Omental fat pad (tissue), 3 donors: ENCODE measurements at regions not wholly inside any gene's neighbourhood (a gene's known extent, or its start where the extent isn't known, plus 50 kb on each side); places are given as distances from the start of the nearest gene placed in this dataset.

Source experiments
- ATAC-seq: fragments of 150-250 bp; one replicate; pipeline ENCODE4 v1.9.1; 2016; ENCODE audit warnings: mild to moderate bottlenecking, moderate library complexity; ENCODE audit not compliant: low FRiP score
- DNase-seq: peaks from one replicate; pipeline ENCODE4 v3.0.0-alpha.2; 2019; ENCODE audit warnings: low spot score
- TF ChIP-seq, protein P1 (sequence below), 3 donors: fragments of 450-650 bp; IDR thresholded peaks; one replicate each; pipeline ENCODE4 v1.5.1; 2016 to 2017; ENCODE audit warnings: antibody characterized with exemption in 3 of 3, mild to moderate bottlenecking in 3 of 3, moderate library complexity in 2 of 3

- TF ChIP-seq, protein P1, sequence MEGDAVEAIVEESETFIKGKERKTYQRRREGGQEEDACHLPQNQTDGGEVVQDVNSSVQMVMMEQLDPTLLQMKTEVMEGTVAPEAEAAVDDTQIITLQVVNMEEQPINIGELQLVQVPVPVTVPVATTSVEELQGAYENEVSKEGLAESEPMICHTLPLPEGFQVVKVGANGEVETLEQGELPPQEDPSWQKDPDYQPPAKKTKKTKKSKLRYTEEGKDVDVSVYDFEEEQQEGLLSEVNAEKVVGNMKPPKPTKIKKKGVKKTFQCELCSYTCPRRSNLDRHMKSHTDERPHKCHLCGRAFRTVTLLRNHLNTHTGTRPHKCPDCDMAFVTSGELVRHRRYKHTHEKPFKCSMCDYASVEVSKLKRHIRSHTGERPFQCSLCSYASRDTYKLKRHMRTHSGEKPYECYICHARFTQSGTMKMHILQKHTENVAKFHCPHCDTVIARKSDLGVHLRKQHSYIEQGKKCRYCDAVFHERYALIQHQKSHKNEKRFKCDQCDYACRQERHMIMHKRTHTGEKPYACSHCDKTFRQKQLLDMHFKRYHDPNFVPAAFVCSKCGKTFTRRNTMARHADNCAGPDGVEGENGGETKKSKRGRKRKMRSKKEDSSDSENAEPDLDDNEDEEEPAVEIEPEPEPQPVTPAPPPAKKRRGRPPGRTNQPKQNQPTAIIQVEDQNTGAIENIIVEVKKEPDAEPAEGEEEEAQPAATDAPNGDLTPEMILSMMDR (IDR thresholded peaks at IDR 0.05) = no peak
Measured at GRCh38 chr11:10641912-10642697, 51.5 kb downstream of the IRAG1 start.

GRCh38 chr11:10641177-10641911 lies 52.2 kb downstream of the IRAG1 start:
- ATAC-seq (no peak), DNase-seq (no peak)
- TF ChIP-seq, protein P1 (IDR thresholded peaks at IDR 0.05) = no peak

More at GRCh38 chr11:10641912-10642697, 51.5 kb downstream of the IRAG1 start:
- ATAC-seq = no peak
- no peak for DNase-seq

DNA sequence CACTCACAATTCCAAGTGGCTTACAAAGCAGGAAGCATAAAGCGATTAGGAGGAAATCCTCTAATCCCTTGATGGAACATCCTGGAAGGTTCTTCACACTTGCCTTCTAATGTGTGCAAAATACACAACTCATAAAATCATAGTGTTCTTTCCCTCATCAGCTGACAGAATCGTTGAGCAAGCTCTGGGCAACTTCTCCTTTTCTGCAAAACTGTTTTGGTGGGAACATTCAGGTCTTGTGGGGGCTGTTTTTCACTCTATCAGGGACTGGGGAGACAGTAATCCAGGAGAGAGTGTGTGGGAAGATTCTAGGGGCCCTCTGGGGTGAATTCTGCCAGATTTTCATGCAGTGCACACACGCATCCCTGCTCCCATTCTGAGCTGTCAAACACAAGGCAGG lies 53.2 kb downstream of the IRAG1 start:
- TF ChIP-seq, protein P1 (IDR thresholded peaks at IDR 0.05) = no peak
- no peak for DNase-seq
- ATAC-seq = no peak

- TF ChIP-seq, protein P1 (IDR thresholded peaks at IDR 0.05) = no peak
- no peak for ATAC-seq
- no peak for DNase-seq
Measured at GRCh38 chr11:10639350-10639749, 54.2 kb downstream of the IRAG1 start.

DNA sequence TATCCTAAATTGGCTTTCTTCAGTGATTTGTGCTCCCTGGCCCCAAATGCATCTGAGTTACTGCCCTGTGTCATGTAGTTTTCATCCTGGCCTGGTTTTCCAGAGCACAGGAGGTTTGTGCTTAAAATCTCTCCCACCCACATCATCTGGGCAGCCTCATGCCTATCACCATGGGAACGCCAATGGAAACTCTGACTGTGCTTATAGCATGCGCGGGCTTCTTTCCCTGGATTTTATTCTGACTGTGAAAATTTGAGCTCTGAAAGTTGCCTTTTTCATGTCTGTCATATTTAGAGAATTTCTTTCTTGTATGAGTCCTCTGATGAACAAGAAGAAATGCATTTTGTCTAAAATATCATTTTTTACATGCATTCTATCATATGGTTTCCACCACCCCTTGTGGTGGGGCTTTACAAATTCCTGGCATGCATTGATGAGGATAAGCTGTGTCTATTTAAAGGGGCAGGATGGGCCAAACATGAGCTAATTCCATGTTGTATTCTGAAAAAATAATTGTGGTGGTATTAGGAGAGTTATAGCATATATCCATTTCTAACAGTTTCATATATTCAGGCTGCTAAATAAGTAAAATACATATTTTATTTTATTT lies 55.1 kb downstream of the IRAG1 start:
- no peak for ATAC-seq
- TF ChIP-seq, protein P1 (IDR thresholded peaks at IDR 0.05) = no peak
- DNase-seq = no peak

GRCh38 chr11:10637731-10638151 lies 55.8 kb downstream of the IRAG1 start:
- TF ChIP-seq, protein P1 (IDR thresholded peaks at IDR 0.05) = no peak
- DNase-seq (no peak), ATAC-seq (peak; percentile 7)
